OCI-LY1 (cell line): ENCODE measurements at regions not wholly inside any gene's neighbourhood (a gene's known extent, or its start where the extent isn't known, plus 50 kb on each side); places are given as distances from the start of the nearest gene placed in this dataset.
"Not testable (repeated sequence)": the region's sequence is repeated elsewhere in the genome, so short reads cannot be mapped to it uniquely, and the experiment has no call there.

ENCODE experiments used
- H2AFZ ChIP-seq: fragments of 200-600 bp; sonication (generic), shearing (Covaris generic); 2 replicates; pipeline ENCODE4 v1.6.0; 2014; ENCODE audit warnings: antibody characterized with exemption, mild to moderate bottlenecking, low read length
- H3F3A ChIP-seq: fragments of 200-600 bp; sonication (generic), shearing (Covaris generic); 2 replicates; pipeline ENCODE4 v1.6.0; 2014; ENCODE audit warnings: mild to moderate bottlenecking, antibody characterized with exemption, low read length, moderate library complexity; ENCODE audit not compliant: insufficient read depth
- H3K27ac ChIP-seq: fragments of 200-600 bp; sonication (generic); 2 replicates; pipeline ENCODE4 v1.5.1; 2014; ENCODE audit warnings: low read length, mixed run types, mild to moderate bottlenecking, low read depth; ENCODE audit not compliant: poor library complexity, severe bottlenecking
- H3K27me3 ChIP-seq: fragments of 200-600 bp; sonication (generic); 2 replicates; pipeline ENCODE4 v1.6.0; 2014; ENCODE audit warnings: antibody characterized with exemption, mild to moderate bottlenecking, low read length, moderate library complexity; ENCODE audit not compliant: insufficient read depth
- H3K36me3 ChIP-seq: fragments of 200-600 bp; sonication (generic); 2 replicates; pipeline ENCODE4 v1.6.1; 2014; ENCODE audit warnings: mild to moderate bottlenecking, antibody characterized with exemption, low read length, moderate library complexity, mixed read lengths; ENCODE audit not compliant: insufficient read depth
- H3K4me1 ChIP-seq: fragments of 200-600 bp; sonication (generic); 2 replicates; pipeline ENCODE4 v1.5.1; 2014; ENCODE audit warnings: mild to moderate bottlenecking, low read length, moderate library complexity; ENCODE audit not compliant: insufficient read depth, severe bottlenecking
- H3K4me2 ChIP-seq: fragments of 200-600 bp; sonication (generic), shearing (Covaris generic); 2 replicates; pipeline ENCODE4 v1.6.1; 2014; ENCODE audit warnings: low read length
- H3K4me3 ChIP-seq: fragments of 200-600 bp; sonication (generic); 2 replicates; pipeline ENCODE4 v1.5.1; 2014; ENCODE audit warnings: low read length, low read depth, mild to moderate bottlenecking, mixed read lengths; ENCODE audit not compliant: poor library complexity, severe bottlenecking
- H3K79me2 ChIP-seq: fragments of 200-600 bp; shearing (Covaris generic); 2 replicates; pipeline ENCODE4 v1.6.1; 2016; ENCODE audit warnings: mixed run types, low read length, mixed read lengths; ENCODE audit not compliant: insufficient read depth
- H3K9ac ChIP-seq: fragments of 200-600 bp; sonication (generic), shearing (Covaris generic); 2 replicates; pipeline ENCODE4 v1.6.1; 2014; ENCODE audit warnings: mild to moderate bottlenecking, low read length, mixed read lengths
- H3K9me2 ChIP-seq: fragments of 200-600 bp; sonication (generic), shearing (Covaris generic); 2 replicates; pipeline ENCODE4 v1.6.1; 2014; ENCODE audit warnings: low read depth, mild to moderate bottlenecking, low read length, mixed read lengths
- H3K9me3 ChIP-seq: fragments of 200-600 bp; shearing (Covaris generic); 2 replicates; pipeline ENCODE4 v1.6.1; 2014; ENCODE audit warnings: low read length, mixed read lengths
- H4K20me1 ChIP-seq: fragments of 200-600 bp; sonication (generic), shearing (Covaris generic); 2 replicates; pipeline ENCODE4 v1.6.0; 2016; ENCODE audit warnings: mild to moderate bottlenecking, low read length; ENCODE audit not compliant: insufficient read depth
- EZH2 ChIP-seq: fragments of 200-600 bp; sonication (generic), shearing (Covaris generic); IDR thresholded peaks from 2 replicates; pipeline ENCODE4 v1.8.0; 2017; ENCODE audit warnings: borderline replicate concordance, mixed run types, mild to moderate bottlenecking, antibody characterized with exemption, low read length, moderate library complexity, mixed read lengths
- TF ChIP-seq, protein P1 (sequence below): fragments of 200-600 bp; sonication (generic), shearing (Covaris generic); IDR thresholded peaks from 2 replicates; pipeline ENCODE4 v1.5.1; 2017; ENCODE audit warnings: mild to moderate bottlenecking, antibody characterized with exemption, low read length, moderate library complexity, mixed read lengths

- H3K36me3 ChIP-seq = no peaks in the 10 kb centered on the region
- no peaks in the 10 kb centered on the region for H3K79me2 ChIP-seq
- H3K4me3 ChIP-seq = no peak overlapping the region
- no peaks in the 10 kb centered on the region for H3K4me1 ChIP-seq
- no peaks in the 10 kb centered on the region for H4K20me1 ChIP-seq
- no peak overlapping the region for H3K9ac ChIP-seq
- H3K27ac ChIP-seq = no peak overlapping the region
- H3F3A ChIP-seq = no peaks in the 10 kb centered on the region
- TF ChIP-seq EZH2 = no peak
- TF ChIP-seq, protein P1, sequence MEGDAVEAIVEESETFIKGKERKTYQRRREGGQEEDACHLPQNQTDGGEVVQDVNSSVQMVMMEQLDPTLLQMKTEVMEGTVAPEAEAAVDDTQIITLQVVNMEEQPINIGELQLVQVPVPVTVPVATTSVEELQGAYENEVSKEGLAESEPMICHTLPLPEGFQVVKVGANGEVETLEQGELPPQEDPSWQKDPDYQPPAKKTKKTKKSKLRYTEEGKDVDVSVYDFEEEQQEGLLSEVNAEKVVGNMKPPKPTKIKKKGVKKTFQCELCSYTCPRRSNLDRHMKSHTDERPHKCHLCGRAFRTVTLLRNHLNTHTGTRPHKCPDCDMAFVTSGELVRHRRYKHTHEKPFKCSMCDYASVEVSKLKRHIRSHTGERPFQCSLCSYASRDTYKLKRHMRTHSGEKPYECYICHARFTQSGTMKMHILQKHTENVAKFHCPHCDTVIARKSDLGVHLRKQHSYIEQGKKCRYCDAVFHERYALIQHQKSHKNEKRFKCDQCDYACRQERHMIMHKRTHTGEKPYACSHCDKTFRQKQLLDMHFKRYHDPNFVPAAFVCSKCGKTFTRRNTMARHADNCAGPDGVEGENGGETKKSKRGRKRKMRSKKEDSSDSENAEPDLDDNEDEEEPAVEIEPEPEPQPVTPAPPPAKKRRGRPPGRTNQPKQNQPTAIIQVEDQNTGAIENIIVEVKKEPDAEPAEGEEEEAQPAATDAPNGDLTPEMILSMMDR = no peak
- H2AFZ ChIP-seq = no peak overlapping the region
- H3K9me2 ChIP-seq = no peaks in the 10 kb centered on the region
- no peaks in the 10 kb centered on the region for H3K9me3 ChIP-seq
- H3K27me3 ChIP-seq = no peaks in the 10 kb centered on the region
- H3K4me2 ChIP-seq = no peak overlapping the region
Observed at GRCh38 chrX:30027636-30028035, 187.7 kb upstream of the MAGEB2 start.

- not testable (repeated sequence) for H3K4me1 ChIP-seq, H3K79me2 ChIP-seq, H3K9ac ChIP-seq, H3K9me3 ChIP-seq, H3K4me3 ChIP-seq, H3K9me2 ChIP-seq, H3K4me2 ChIP-seq, H3K36me3 ChIP-seq, H3F3A ChIP-seq, H2AFZ ChIP-seq, H4K20me1 ChIP-seq, H3K27ac ChIP-seq, H3K27me3 ChIP-seq
Observed at GRCh38 chrX:30036406-30036805, 179.0 kb upstream of the MAGEB2 start.

- H4K20me1 ChIP-seq = no peaks in the 10 kb centered on the region
- no peaks in the 10 kb centered on the region for H3K9me2 ChIP-seq
- no peaks in the 10 kb centered on the region for H3K36me3 ChIP-seq
- H3K27ac ChIP-seq = no peak overlapping the region
- H3K4me3 ChIP-seq = no peak overlapping the region
- no peaks in the 10 kb centered on the region for H3K79me2 ChIP-seq
- no peak overlapping the region for H2AFZ ChIP-seq
- no peaks in the 10 kb centered on the region for H3F3A ChIP-seq
- H3K4me2 ChIP-seq = no peak overlapping the region
- no peaks in the 10 kb centered on the region for H3K9me3 ChIP-seq
- H3K4me1 ChIP-seq = no peaks in the 10 kb centered on the region
- H3K9ac ChIP-seq = no peak overlapping the region
- no peaks in the 10 kb centered on the region for H3K27me3 ChIP-seq
- TF ChIP-seq, protein P1 = no peak
- TF ChIP-seq EZH2 = no peak
Observed at GRCh38 chrX:30039768-30040167, 175.6 kb upstream of the MAGEB2 start.

GRCh38 chrX:30060718-30061117, 154.6 kb upstream of the MAGEB2 start:
- H3K9me3 ChIP-seq = no peaks in the 10 kb centered on the region
- H3F3A ChIP-seq = no peaks in the 10 kb centered on the region
- H3K27me3 ChIP-seq = no peaks in the 10 kb centered on the region
- H3K9ac ChIP-seq = no peak overlapping the region
- H3K9me2 ChIP-seq = no peaks in the 10 kb centered on the region
- H3K4me3 ChIP-seq = no peak overlapping the region
- no peak overlapping the region for H2AFZ ChIP-seq
- TF ChIP-seq, protein P1 = 0 out of 2 replicates have a peak, but pooled peaks have one; percentile 22
- no peak for TF ChIP-seq EZH2
- no peaks in the 10 kb centered on the region for H3K4me1 ChIP-seq
- no peaks in the 10 kb centered on the region for H4K20me1 ChIP-seq
- no peak overlapping the region for H3K27ac ChIP-seq
- no peak overlapping the region for H3K4me2 ChIP-seq
- H3K36me3 ChIP-seq = no peaks in the 10 kb centered on the region
- no peaks in the 10 kb centered on the region for H3K79me2 ChIP-seq
